ENCODE measurements at regions not wholly inside any gene's neighbourhood (a gene's known extent, or its start where the extent isn't known, plus 50 kb on each side); places are given as distances from the start of the nearest gene placed in this dataset.

DNA sequence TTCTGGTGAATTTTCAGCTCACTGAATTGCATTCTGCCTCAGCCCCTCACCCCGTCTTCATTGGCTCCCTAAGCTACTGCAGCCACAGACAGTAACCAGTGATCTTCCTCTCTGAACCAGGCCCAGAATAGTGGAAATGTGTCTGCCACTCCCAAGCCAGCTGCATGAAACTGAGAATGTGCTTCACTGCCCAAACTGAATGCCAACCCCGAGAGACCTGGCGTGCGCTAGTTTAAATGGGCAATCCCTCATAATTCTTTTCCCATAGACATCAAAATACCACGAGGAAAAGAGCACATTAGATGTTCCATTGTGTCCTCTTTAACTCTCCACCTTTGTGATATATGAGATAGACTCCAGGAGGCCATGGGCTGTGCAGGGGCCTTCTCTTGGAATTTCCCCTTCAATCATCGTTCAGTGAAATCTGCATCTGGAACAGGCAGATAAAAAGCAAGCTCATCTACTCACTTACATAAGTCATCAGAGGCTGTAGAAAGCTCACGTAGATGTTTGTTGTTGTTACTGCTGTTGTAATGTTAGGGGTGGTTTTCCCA is 320.2 kb downstream of the NFIB start:
- POLR2A ChIA-PET: no interaction called here
- H3K4me2 ChIP-seq: no peak overlapping the region
- FAIRE-seq (no peak), DNase-seq (ENCODE audit: low read depth in 1 of 2, low spot score in 1 of 2) (no peak), ATAC-seq (no peak)
- H3K27ac ChIP-seq: no peak overlapping the region
- CTCF ChIA-PET: no interaction called here
- TF ChIP-seq KDM1A (IDR thresholded peaks at IDR 0.05; ENCODE audit: low read depth) (no peak), CHD2 (IDR thresholded peaks at IDR 0.05; ENCODE audit: low read length, partially characterized antibody) (no peak), EHMT2 (IDR thresholded peaks at IDR 0.05; ENCODE audit: low read depth) (no peak), REST (IDR thresholded peaks at IDR 0.05) (no peak), KDM5A (IDR thresholded peaks at IDR 0.05) (no peak), RFX5 (IDR thresholded peaks at IDR 0.05) (no peak), BHLHE40 (IDR thresholded peaks at IDR 0.05; ENCODE audit: low read depth, low read length) (no peak), MAFK (IDR thresholded peaks at IDR 0.05; ENCODE audit: partially characterized antibody) (no peak), MYC (IDR thresholded peaks at IDR 0.05; ENCODE audit: borderline replicate concordance, low read length) (no peak), TP53 (CRISPR knock-in tag; IDR thresholded peaks at IDR 0.05) (no peak), FOSB (CRISPR knock-in tag; IDR thresholded peaks at IDR 0.05) (no peak), SREBF2 (IDR thresholded peaks at IDR 0.05) (no peak), HES2 (IDR thresholded peaks at IDR 0.05) (no peak)
- TF ChIP-seq, protein P1, sequence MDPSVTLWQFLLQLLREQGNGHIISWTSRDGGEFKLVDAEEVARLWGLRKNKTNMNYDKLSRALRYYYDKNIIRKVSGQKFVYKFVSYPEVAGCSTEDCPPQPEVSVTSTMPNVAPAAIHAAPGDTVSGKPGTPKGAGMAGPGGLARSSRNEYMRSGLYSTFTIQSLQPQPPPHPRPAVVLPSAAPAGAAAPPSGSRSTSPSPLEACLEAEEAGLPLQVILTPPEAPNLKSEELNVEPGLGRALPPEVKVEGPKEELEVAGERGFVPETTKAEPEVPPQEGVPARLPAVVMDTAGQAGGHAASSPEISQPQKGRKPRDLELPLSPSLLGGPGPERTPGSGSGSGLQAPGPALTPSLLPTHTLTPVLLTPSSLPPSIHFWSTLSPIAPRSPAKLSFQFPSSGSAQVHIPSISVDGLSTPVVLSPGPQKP (IDR thresholded peaks at IDR 0.05; ENCODE audit: low read depth, low read length): no peak
- H3K4me1 ChIP-seq: no peaks in the 10 kb centered on the region
- WGBS (ENCODE audit: missing lambda C conversion rate): 58% methylated on average over 7 of the region's 7 CpGs
- H3K4me3 ChIP-seq: no peak overlapping the region
- H3K9me3 ChIP-seq: no peaks in the 10 kb centered on the region

DNA sequence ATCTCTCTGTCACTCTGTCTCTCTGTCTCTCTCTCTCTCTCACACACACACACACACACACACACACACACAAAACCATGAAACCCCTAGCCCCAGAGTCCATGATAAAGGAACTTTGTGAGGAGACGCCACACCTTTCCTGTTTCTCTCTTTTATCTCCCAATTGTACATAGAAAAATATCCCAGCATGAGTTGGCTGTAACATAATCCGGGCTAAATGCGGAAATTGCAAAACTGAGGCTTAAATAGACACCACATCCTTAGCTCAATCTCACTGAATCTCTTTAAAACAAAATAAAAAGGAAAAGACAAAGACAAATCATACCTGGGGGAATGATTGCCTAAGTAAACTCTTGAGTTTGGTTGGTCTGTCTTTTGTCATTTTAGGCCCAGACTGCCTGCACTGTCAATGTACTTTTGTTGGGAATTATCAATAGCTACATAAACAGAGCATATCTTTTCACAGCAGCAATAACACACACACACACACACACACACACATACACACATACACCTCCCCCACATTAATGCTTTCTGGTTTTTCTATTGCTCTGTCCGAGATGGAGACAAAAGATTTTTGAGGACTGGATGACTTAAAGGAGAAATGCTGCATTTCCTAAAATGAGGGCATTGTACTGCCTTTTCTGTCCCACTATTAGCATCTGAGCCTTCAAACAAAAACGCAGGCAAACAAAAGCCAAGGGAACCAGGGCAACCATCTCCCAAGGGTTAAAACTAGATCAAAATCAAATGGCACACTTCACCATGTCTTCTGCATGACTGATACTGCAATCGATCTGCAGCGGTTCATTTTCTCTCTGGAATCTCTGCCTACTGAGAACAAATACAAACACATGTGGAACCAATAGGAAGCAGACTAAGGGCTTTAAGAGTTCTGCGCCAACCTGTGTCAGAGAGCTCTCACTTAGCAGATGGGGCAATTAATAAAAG is 321.5 kb downstream of the NFIB start:
- H3K27ac ChIP-seq: no peak overlapping the region
- 77% methylated on average over 8 of the region's 8 CpGs for WGBS (ENCODE audit: missing lambda C conversion rate)
- FAIRE-seq (peak; percentile 36), ATAC-seq (no peak), DNase-seq (ENCODE audit: low read depth in 1 of 2, low spot score in 1 of 2) (no peak)
- ChIA-PET CTCF (no interaction called here), POLR2A (no interaction called here)
- H3K4me2 ChIP-seq: no peak overlapping the region
- TF ChIP-seq, protein P1 (IDR thresholded peaks at IDR 0.05; ENCODE audit: low read depth, low read length): no peak
- TF ChIP-seq JUN (IDR thresholded peaks at IDR 0.05) (no peak), TP53 (CRISPR knock-in tag; IDR thresholded peaks at IDR 0.05) (no peak), POLR2A (IDR thresholded peaks at IDR 0.05; ENCODE audit: low read length) (no peak), RFX5 (IDR thresholded peaks at IDR 0.05) (no peak), FOXS1 (CRISPR knock-in tag; IDR thresholded peaks at IDR 0.05) (no peak), RAD21 (conservative IDR thresholded peaks at IDR 0.05 in 1 of 2, IDR thresholded peaks at IDR 0.05 in 1 of 2) (no peak), ZC3H11A (IDR thresholded peaks at IDR 0.05) (no peak)
- no peak overlapping the region for H3K4me3 ChIP-seq
- H3K4me1 ChIP-seq: no peaks in the 10 kb centered on the region
- no peaks in the 10 kb centered on the region for H3K9me3 ChIP-seq

All from A549 (cell line).